ENCODE measurements at regions not wholly inside any gene's neighbourhood (a gene's known extent, or its start where the extent isn't known, plus 50 kb on each side); places are given as distances from the start of the nearest gene placed in this dataset.

GRCh38 chr6:132063204-132063603, 112.0 kb upstream of the CCN2 start:
- no TSS peak for BruUV-seq (replicated peaks)
- TF ChIP-seq EZH2phosphoT487 (IDR thresholded peaks at IDR 0.05; ENCODE audit: borderline replicate concordance, low read depth, low read length) (no peak), CTCF (conservative IDR thresholded peaks at IDR 0.05; ENCODE audit: low read length) (no peak)
- Histone ChIP-seq H3K27ac (ENCODE audit: low read depth, low read length, poor library complexity, severe bottlenecking) (no peak overlapping the region), H3K36me3 (ENCODE audit: insufficient read depth, low read length) (no peaks in the 10 kb centered on the region), H3K79me2 (ENCODE audit: insufficient read depth, low read depth, low read length) (no peaks in the 10 kb centered on the region), H4K20me1 (ENCODE audit: insufficient read depth, low read length) (no peaks in the 10 kb centered on the region), H3K9me2 (ENCODE audit: insufficient read depth, low read length) (no peaks in the 10 kb centered on the region), H3K4me3 (ENCODE audit: low read depth, low read length, poor library complexity, severe bottlenecking) (no peak overlapping the region), H3K4me1 (ENCODE audit: insufficient read depth, low read length, poor library complexity, severe bottlenecking) (peaks cover 6% of the 10 kb centered on the region), H3K4me2 (ENCODE audit: low read length) (no peak overlapping the region), H2AFZ (ENCODE audit: low read length) (no peak overlapping the region; the same call in 1 of the 2 replicates), H3K9me3 (ENCODE audit: low read length) (no peaks in the 10 kb centered on the region)
- CTCF ChIA-PET (ENCODE audit: unreplicated experiment) = no interaction called here
- intact Hi-C loops (cut with micrococcal nuclease; ENCODE audit: unreplicated experiment) = no loop called here
- POLR2A ChIA-PET = interaction anchor here (0.6 kb wide), 1 partner anchor 15 kb away, joined by 4 read pairs; no protein-coding TSS in a partner anchor
- no peak for DNase-seq (ENCODE audit: low spot score)

- no peak overlapping the region for H3K4me2 ChIP-seq (ENCODE audit: low read length)
Measured at GRCh38 chr6:132062626-132063025, 111.5 kb upstream of the CCN2 start.

More at GRCh38 chr6:132062626-132063025, 111.5 kb upstream of the CCN2 start:
- no peak for DNase-seq (ENCODE audit: low spot score)
- H3K9me3 ChIP-seq (ENCODE audit: low read length) = no peaks in the 10 kb centered on the region
- H3K9me2 ChIP-seq (ENCODE audit: insufficient read depth, low read length) = no peaks in the 10 kb centered on the region
- no peaks in the 10 kb centered on the region for H4K20me1 ChIP-seq (ENCODE audit: insufficient read depth, low read length)
- no peak overlapping the region for H3K4me3 ChIP-seq (ENCODE audit: low read depth, low read length, poor library complexity, severe bottlenecking)
- intact Hi-C loops (cut with micrococcal nuclease; ENCODE audit: unreplicated experiment) = no loop called here
- ChIA-PET CTCF (ENCODE audit: unreplicated experiment) (no interaction called here), POLR2A (interaction anchor here (0.6 kb wide), 1 partner anchor 15 kb away, joined by 4 read pairs; no protein-coding TSS in a partner anchor)
- no TSS peak for BruUV-seq (replicated peaks)
- peaks cover 4% of the 10 kb centered on the region for H3K4me1 ChIP-seq (ENCODE audit: insufficient read depth, low read length, poor library complexity, severe bottlenecking)
- TF ChIP-seq CTCF (conservative IDR thresholded peaks at IDR 0.05; ENCODE audit: low read length) (no peak), EZH2phosphoT487 (IDR thresholded peaks at IDR 0.05; ENCODE audit: borderline replicate concordance, low read depth, low read length) (no peak)
- H2AFZ ChIP-seq (ENCODE audit: low read length) = peak overlapping the region; percentile 46; the same call in 1 of the 2 replicates
- H3K79me2 ChIP-seq (ENCODE audit: insufficient read depth, low read depth, low read length) = no peaks in the 10 kb centered on the region
- no peaks in the 10 kb centered on the region for H3K36me3 ChIP-seq (ENCODE audit: insufficient read depth, low read length)
- no peak overlapping the region for H3K27ac ChIP-seq (ENCODE audit: low read depth, low read length, poor library complexity, severe bottlenecking)
